HG03442 (cell line): ENCODE measurements at regions not wholly inside any gene's neighbourhood (a gene's known extent, or its start where the extent isn't known, plus 50 kb on each side); places are given as distances from the start of the nearest gene placed in this dataset.

Experiments used
- ATAC-seq: cut with Tn5 transposase; IDR thresholded peaks from one replicate; pipeline ENCODE4 v1.9.1; 2021; ENCODE audit warnings: mild to moderate bottlenecking, moderate library complexity; ENCODE audit not compliant: unreplicated experiment

DNA sequence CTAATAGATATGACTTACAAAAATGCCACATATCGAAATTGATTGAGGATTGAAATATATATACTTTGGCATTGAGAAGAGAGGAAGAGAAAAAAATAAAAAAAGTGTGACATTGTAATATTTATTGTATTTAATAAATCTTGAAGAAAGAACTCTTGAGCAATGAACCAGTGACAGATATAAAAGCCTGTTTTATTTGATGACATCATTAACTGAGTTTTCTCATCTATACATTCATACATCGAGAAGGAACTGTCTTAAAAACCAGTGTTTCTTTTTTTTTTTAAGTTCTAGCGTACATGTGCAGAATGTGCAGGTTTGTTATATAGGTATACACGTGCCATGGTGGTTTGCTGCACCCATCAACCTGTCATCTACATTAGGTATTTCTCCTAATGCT, 368.2 kb downstream of the SNAPC1 start:
- ATAC-seq: no peak

DNA sequence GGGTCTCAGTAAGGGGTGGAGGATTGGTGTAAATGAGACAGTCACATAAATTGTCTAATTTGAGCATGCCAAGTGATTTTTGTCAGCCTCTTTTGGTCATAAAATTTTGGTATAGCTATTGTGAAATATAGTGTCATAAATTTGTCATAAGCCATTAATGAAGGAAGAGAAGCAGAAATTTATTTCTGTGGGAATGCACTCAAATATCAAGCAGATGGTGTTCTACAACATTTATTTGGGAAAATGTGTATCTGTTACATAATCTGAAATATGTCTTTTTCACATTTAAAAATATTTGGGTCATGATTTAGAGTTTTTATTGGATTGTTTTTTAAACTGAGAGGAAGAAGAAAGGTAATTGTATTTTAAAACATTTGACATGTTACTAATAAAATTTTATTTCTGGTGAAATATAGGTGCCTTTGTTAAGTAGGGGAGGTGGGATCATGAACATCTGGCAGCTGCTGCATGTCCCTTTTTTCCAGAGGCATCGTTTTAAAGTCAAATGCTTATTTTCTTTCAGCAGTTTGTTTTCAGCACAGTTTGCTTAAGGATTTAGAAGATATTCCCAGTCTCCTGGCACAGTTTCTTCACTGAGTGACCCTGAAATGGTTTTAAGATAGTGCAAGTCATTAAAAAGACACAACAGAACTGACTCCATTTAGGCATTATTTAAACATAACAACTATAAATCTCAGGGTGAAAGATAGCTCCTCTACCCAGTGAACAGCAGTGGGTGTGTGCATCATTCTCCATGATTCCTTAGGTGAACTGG, 371.7 kb downstream of the SNAPC1 start:
- no peak for ATAC-seq

DNA sequence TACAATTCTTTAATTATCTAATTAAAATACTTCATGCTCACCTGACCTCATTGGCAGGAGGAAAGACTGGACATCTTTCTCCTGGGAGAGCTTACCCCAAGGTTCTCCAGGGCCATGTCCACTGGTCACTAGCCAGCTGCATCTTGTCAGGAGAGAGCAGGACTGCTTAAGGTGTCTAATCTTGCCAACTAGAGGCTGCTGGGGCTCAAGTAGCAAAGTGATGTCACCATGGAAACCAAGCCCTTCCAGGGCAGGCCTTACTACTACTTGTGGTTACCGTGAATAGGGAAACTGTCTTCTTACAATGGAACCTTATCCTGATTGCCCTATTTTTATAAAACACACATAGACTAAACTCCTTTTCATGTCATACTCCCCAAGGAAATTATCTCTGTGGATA, 376.4 kb downstream of the SNAPC1 start:
- no peak for ATAC-seq

DNA sequence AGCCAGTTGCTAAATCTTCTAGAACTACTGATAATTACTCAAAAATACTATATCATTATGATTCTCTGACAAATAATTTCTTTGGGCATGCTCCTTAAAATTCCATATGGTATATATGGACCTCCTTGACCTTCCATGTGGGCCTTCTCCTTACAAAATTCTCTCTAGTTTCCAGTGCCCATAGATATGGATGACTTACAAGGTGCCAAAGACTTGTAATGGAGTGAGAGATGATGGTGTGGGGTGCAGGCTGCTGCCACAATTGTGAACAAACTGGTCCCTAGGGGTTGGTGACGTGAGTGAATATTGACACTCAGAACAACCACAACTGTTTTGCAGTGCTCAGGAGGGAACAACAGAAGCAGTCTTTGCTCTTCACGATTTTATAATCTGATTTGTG, 378.9 kb downstream of the SNAPC1 start:
- no peak for ATAC-seq

DNA sequence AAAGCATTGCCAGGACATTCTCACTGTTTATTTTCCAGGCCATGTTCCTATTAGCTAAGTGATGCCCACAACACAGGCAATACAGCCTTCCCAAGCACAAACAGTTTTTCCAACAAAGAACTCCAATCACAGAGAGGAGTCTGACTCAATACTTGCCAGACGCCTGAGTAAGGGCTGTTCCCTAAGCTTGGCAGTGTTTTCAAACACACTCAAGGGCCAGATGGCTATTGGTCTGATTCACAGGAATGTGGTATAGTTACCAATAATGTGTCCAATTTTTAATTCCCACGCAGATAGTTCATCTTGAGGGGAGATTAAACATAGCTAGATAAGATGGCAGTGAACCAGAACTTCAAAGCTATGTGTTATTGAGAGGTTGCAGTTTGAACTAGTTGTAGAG, 381.0 kb downstream of the SNAPC1 start:
- no peak for ATAC-seq

DNA sequence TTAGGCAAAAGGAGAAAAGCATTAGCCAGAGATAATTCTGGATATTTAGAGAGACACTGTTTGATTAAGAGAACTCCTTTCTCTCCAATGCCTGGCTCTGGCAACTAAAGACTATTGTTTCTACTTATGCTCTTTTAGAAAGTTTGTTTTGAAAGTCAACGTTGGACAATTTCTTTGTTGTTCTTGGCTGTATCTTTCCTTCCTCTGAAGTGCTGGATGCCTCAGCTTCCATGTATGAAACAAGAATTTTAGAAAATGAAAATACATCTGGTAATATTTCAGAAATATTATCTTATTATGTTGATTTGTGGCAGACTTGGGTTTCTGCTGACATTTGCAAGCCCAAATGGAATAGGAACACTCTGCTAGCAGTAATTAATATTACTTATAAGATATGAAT, 382.6 kb downstream of the SNAPC1 start:
- no peak for ATAC-seq

DNA sequence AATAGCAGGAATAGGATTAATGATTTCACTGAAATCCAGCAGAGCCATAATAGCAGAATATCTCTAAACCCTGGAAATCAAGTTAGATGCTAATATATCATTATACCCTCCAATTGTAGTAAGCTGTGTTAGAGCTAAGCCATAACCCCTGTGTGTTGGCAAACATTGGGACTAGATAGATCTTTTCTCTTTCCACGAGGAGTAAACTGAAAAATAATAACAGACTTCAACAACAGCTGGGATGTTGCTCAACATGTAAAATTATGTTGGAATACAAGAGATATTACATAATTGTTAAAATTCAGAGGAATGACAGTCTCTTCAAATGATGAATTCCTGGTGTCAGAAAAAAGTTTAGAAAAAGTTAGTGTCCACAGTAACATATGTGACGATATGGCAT, 383.8 kb downstream of the SNAPC1 start:
- ATAC-seq: no peak

DNA sequence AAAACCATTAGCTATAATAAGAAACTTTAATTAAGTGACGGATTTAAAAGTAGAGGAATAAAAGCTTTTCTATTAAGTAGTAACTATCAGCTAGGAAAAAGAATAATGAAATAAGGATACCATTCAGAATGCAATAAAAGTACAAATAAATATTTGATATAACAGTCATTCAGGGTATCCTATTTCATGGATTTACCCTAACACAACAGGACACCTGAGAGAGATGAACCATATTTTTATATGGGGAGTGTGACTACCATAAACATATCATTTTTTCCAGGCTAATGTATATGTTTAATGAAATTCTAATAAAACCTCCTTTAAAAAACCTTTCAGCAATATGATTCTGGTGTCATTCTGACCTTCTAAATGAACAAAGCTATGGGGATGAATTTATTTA, 393.8 kb downstream of the SNAPC1 start:
- ATAC-seq: no peak

DNA sequence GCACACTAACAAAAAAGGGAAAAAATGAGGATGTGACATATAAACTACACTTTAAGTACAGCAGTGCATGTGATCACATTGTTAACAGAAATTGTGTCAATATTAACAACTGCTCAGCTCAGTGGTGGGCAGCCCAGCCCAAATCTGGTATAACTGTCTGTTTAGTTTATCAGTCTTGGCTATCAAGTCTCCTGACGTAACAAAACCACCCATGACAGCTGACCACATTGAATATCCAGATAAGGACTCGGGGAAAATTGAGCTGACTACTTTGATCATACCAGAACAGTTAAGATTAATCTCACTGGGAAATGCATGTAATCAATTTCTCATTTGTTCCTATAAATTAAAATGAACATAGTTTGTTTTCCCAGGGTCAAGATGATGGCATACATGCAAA, 396.6 kb downstream of the SNAPC1 start:
- no peak for ATAC-seq

DNA sequence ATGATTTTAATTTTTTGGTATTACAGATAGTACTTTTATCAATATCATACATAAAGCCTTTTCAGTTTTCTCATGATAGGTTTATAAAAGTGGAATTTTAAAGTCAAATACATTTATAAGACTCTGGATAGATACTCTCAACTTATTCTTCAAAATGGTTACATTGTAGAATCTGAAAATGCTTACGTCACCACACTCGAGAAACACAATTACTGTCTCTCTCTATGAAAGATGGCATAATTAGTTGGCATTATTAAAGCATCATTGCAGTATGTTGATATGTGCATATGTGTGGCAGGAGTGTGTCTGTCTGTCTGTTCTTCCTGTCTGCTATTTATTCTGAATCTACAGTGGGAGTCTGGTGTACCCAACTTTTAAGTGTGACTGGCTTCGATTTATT, 397.1 kb downstream of the SNAPC1 start:
- no peak for ATAC-seq

DNA sequence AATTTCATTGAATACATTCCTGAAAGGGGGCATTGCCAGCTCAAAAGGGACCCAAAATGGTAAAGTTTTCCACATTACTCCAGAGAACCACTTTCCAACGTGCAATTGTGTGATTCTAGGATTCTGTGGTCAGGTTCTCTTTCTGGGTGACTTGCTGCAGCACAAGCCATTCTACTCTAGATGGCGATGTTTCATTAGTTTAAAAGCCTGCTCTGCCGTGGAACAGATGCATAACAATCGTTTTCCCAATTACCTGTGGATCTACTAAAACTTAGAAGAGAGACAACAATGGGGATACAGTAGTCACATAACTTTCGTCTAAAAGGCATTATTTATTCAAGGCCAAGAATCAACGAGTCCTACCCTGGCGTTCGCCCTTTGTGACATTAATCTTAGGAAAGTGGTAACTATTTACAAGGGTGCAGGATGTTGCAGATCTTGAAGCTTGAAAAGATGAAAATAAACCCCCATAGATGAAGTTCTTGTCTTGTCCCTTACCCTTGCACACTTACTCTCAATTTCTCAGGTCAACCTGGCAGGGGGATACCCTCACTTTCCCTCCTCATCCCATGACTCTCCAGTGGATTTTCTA, 400.9 kb downstream of the SNAPC1 start:
- ATAC-seq: peak; percentile 75

DNA sequence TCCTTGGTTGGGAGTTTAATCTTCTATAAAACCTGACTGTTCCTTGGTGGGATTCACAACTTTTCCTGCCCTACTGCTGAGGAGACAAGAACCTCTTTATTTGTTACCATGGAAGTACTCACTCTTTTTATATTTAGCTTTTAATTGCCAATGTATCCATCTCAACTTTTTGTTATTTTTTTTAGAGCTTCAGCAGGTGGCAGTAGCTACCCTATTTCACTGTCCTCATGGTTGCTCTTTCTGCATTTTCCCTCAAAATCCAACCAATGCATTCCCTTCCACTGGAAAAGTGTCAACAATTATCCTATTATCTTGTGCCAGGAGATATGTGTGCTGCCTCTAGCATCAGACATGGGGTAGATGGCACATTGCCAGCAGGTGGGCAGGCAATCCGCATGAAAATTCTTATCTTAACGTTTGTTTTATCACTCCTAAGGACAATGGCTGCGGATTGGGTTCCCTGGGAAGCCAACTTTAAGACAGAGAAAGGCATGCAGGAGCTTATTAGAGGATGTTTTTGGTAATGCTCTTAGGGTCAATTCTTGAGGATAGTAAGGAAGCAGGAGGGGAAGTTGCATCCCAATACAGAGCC, 406.4 kb downstream of the SNAPC1 start:
- no peak for ATAC-seq

DNA sequence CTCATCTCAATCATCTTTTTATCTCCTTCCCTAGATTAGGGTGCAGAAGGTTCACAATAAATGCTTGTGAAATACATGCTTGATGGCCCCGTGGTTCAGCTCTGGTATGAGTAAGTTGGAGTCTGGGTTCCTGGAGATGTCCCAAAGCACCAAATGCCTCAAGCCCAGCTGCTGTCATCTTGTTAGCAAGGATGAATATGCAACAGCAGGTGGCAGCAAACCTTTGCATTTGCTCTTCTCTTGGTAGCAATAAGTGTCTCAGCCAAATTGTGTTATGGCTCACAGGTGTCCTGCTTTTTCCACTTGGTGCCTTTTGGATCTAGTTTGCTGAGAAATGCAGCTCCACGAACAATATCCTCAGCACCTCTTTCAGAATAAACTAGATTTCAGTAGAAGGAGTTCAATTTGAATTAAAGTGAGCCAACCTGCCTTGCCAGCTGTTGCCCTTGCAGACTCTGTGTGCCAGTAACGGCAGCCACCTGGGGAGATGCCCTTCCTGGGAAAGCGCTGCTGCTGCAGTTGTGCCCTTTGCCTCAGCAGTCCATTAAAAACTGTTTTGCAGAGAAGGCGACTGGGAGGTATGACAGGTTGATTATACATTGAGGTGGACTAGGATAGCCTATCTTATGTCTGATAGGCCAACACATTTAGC, 417.3 kb downstream of the SNAPC1 start:
- peak; percentile 72 for ATAC-seq

DNA sequence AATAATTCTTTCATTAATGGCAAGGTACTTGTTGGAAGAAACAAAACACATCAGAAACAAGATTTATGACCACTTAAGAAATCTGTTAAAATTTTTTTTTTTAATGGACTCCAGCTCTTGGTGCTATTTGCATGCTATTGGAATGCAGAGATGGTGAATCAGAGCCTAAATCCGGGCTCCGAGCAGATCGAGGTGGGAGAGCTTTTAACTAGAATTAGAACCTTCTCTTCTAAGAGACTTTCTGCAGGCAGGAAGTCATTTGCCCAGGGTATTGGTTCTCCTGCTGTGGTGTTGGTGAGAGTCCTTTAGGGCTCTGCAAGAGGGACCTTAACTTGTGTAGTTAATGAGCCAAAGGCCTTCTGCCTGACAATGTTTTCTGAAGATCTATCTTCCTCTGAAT, 419.4 kb downstream of the SNAPC1 start:
- no peak for ATAC-seq

DNA sequence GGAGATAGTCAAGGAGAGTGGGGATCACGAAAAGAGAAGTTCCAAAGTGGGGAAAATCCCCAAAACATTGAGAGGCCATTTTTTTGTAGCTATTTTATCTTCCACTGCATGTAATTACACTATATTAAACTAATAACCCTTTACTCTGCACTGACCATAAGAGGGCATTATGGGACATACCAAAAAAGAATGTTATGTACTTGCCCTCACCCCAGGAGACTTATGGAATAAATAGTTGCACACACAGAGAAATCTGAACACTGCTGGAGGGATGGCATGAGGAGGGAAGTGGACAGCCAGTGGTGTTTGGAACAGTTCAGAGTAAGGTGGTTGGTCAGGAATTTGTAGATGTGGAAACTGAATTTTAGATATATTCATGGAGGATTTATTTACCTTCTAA, 422.9 kb downstream of the SNAPC1 start:
- ATAC-seq: no peak

DNA sequence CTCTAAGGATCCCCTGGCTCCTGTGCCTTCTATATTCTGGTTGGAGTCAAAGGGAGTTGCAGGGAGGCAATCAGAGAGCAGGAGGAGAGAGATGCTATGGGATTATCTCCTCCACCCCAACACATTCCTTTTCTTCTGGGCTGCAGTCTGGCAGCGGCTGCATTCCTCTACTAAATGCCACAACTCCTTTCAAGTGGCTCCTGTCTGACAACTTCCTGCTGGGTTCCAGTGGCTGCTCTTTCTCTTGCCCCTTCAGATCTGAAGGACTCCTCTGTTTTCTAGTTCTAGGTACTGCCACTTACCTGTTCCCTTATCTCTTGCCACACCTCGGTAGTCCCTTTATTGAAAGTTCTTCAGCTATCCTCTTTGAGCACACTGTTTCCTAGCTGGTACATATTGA, 425.0 kb downstream of the SNAPC1 start:
- ATAC-seq: no peak

DNA sequence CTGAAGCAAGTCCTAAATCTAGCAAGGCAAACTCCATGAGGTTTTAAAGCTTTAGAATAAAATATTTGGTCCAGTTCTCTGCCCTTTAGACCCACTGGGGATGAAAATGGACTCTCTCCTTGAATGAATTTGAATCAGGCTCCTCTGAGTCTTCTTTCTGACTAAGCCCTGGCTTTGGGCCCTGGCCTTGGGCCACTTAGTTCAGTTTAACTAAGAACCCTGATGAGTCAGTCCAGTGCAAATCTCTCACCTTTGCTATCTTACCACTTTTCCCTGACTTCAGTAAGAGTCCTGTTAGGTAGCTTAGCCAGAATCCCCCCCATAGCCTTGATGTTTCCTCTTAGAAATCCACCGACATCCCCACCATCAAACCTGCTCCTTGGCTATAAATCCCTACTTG, 427.5 kb downstream of the SNAPC1 start:
- ATAC-seq: no peak

DNA sequence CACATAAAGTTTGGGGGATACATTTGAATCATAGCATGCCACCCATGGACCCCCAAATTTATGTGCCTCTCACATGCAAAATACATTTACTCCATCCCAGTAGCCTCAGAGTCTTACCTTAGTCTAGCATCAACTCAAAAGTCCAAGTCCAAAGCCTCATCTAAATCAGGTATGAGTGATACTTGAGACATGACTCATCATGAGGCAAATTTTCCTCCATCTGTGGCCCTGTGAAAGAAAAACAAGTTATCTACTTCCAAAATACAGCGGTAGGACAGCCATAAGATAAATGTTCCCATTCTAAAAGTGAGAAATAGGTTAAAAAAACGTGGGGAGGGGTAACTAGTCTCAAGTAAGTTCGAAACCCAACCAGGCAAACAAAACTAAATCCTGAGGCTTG, 444.2 kb downstream of the SNAPC1 start:
- ATAC-seq: no peak

DNA sequence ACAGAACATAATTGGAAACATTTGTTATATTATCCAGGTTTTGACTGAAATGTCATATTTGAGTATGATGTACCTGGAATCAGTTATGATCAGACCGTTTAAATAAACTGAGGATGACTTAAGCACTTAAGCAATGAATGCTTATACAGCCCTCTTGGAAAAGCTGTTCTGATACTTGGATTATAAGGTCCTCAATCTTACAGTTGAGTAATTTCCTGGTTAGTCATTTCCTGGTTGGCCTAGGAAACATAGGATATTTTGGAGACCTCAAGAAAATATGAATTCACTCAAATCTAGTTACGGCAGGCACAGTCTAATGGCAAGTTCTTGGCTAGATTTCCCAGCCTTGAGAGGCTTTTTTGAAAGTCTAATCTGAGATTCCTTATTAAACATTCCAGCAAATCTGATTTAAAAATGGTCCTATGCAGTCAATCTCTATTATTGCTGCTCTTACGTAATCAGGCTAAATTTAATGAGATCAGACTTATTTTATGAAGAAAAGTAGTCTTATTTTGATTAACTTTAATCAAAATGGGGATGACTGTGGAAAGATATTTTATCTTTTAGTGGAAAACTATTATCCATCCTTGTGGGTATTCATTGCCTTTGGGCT, 447.2 kb downstream of the SNAPC1 start:
- ATAC-seq: no peak

DNA sequence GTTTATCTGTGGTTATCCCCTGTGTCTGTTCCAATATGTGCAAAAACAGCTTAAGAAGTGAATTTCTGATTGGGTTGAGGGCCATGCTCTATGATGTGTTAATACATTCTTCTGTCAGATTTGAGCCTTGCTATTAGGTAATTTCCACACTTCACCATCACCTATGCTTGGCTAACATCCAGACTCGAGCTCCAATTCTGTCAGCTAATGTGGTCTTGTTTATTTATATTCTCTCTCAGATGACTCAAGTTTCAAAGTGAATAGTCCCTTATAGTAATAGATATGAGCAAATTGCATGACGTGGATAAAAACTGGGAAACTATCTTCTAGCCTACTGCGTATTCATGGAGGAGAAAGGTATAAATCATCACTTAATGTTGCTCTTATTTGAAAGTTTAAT, 451.3 kb downstream of the SNAPC1 start:
- ATAC-seq: peak; percentile 73

DNA sequence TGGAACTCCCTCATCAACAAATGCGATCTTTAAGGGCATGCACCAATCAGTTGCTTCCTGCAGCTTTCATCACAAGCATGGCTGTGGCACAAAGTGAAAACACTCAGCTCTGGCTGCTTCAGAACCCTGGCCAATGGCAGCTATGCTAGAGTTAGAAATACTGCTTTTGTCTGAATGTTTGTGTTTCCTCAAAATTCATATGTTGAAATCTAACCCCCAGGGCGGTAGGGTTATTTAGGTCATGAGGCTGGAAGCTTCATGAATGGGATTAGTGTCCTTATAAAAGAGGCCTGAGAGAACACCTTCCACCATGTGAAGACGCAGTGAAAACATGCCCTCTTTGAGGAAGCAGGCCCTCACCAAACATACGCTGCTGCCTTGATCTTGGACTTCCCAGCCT, 453.9 kb downstream of the SNAPC1 start:
- no peak for ATAC-seq

DNA sequence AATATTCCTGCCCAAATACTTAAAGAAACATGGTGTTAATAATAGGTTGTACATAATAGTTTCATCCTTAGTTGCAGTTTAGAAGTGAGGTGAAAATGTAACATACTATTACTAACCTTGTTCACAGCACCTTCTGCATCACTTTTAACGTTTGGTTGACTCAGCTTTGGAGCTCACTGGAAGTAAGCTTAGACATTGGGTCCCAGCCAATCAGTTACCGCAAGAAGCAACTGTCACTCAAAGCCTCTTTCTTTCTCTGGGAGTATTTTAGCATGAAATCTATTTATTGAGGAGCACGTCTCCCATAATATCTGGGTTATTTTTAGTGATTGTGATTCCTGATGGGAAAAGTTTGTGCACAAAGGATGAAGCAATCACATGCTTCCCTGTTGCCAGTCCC, 472.6 kb downstream of the SNAPC1 start:
- ATAC-seq: no peak
